Esophagus muscularis mucosa (tissue), 4 donors: ENCODE measurements at regions not wholly inside any gene's neighbourhood (a gene's known extent, or its start where the extent isn't known, plus 50 kb on each side); places are given as distances from the start of the nearest gene placed in this dataset.

Experiments
- DNase-seq: peaks from one replicate; pipeline ENCODE4 v3.0.0-alpha.2; 2017; ENCODE audit errors: extremely low spot score
- H3K27ac ChIP-seq, 4 donors: fragments of 200-600 bp; sonication (generic); replicated peaks in 1 of 4; 1 replicate in 3 of 4; 2 replicates in 1 of 4; pipeline ENCODE4 v1.5.1; 2016 to 2019; ENCODE audit warnings: mild to moderate bottlenecking in 1 of 4
- H3K27me3 ChIP-seq, 4 donors: fragments of 200-600 bp; sonication (generic); one replicate each; pipeline versions ENCODE4 v1.5.1 to v1.6.0; 2016 to 2019
- H3K36me3 ChIP-seq, 4 donors: fragments of 200-600 bp; sonication (generic); one replicate each; pipeline ENCODE4 v1.5.1; 2016 to 2019
- H3K4me1 ChIP-seq, 4 donors: fragments of 200-600 bp; sonication (generic); one replicate each; pipeline ENCODE4 v1.5.1; 2016 to 2019
- H3K4me3 ChIP-seq, 4 donors: fragments of 200-600 bp; sonication (generic); 1 replicate in 2 of 4; 2 replicates in 2 of 4; pipeline ENCODE4 v1.5.1; 2016 to 2019; ENCODE audit warnings: mild to moderate bottlenecking in 4 of 4, moderate library complexity in 1 of 4
- H3K9me3 ChIP-seq, 4 donors: fragments of 200-600 bp; sonication (generic); 1 replicate in 3 of 4; 2 replicates in 1 of 4; pipeline ENCODE4 v1.5.1; 2016 to 2019
- EP300 ChIP-seq: sonication (generic); formaldehyde crosslinking; IDR thresholded peaks from one replicate; pipeline ENCODE4 v1.6.1; 2017; ENCODE audit warnings: antibody characterized with exemption
- POLR2A ChIP-seq: fragments of 450-650 bp; IDR thresholded peaks from one replicate; pipeline ENCODE4 v1.6.1; 2017; ENCODE audit warnings: antibody characterized with exemption, moderate library complexity, mild to moderate bottlenecking, low read depth
- POLR2AphosphoS5 ChIP-seq, 2 donors: sonication (generic); formaldehyde crosslinking; IDR thresholded peaks; one replicate each; pipeline ENCODE4 v1.6.1; 2017; ENCODE audit warnings: antibody characterized with exemption in 2 of 2
- WGBS: methylation state at CpG from one replicate; pipeline ENCODE4 v1.1.5; 2018; 5-methylcytosine and 5-hydroxymethylcytosine counted together
- intact Hi-C: fragments of 100-400 bp; cut with DNase I; formaldehyde crosslinking; loops from one replicate; pipeline ENCODE4 v1.15.1; 2023
- TF ChIP-seq, protein P1 (sequence below), 3 experiments: fragments of 200-600 bp in 2 of 3; fragments of 450-650 bp in 1 of 3; sonication (generic) in 2 of 3; IDR thresholded peaks; one replicate each; pipeline ENCODE4 v1.5.1; 2017 to 2019; ENCODE audit warnings: antibody characterized with exemption in 3 of 3, mild to moderate bottlenecking in 2 of 3, moderate library complexity in 1 of 3

- H3K36me3 ChIP-seq, result no peaks in the 10 kb centered on the region
- no peak for DNase-seq
- WGBS, result 84% methylated on average over 3 of the region's 3 CpGs
- H3K27ac ChIP-seq, result no peak overlapping the region
- intact Hi-C loops, result no loop called here
- TF ChIP-seq EP300, result no peak
- TF ChIP-seq POLR2A, result no peak
- TF ChIP-seq, protein P1, sequence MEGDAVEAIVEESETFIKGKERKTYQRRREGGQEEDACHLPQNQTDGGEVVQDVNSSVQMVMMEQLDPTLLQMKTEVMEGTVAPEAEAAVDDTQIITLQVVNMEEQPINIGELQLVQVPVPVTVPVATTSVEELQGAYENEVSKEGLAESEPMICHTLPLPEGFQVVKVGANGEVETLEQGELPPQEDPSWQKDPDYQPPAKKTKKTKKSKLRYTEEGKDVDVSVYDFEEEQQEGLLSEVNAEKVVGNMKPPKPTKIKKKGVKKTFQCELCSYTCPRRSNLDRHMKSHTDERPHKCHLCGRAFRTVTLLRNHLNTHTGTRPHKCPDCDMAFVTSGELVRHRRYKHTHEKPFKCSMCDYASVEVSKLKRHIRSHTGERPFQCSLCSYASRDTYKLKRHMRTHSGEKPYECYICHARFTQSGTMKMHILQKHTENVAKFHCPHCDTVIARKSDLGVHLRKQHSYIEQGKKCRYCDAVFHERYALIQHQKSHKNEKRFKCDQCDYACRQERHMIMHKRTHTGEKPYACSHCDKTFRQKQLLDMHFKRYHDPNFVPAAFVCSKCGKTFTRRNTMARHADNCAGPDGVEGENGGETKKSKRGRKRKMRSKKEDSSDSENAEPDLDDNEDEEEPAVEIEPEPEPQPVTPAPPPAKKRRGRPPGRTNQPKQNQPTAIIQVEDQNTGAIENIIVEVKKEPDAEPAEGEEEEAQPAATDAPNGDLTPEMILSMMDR (IDR thresholded peaks at IDR 0.05), result no peak
- no peak for TF ChIP-seq POLR2AphosphoS5 (IDR thresholded peaks at IDR 0.05)
- peaks cover 0 to 5% (median 0%) of the 10 kb centered on the region in 4 donors for H3K9me3 ChIP-seq
- no peak overlapping the region for H3K4me3 ChIP-seq
- no peaks in the 10 kb centered on the region for H3K27me3 ChIP-seq
- no peaks in the 10 kb centered on the region for H3K4me1 ChIP-seq
Measured at GRCh38 chr1:187549540-187549939, 720.8 kb downstream of the PLA2G4A start.

DNA sequence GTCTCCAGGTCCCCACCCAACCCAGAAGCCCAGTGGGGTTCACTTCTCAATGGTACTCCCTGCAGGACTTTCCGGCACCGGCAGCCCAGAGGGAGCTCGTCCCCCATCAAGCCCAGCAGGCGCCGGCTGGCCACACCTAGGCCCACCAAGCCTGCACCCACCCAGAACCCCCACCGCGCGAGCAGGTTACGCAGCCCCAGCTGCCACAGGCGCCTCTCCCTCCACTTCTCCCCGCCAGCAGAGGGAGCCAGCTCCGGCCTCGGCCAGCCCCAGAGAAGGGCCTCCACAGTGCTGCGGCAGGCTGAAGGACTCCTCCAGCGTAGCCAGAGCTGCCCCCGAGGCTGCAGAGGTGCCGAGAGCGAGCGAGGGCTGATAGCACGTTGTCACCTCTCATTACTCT is 722.3 kb downstream of the PLA2G4A start:
- DNase-seq, result no peak
- intact Hi-C loops, result no loop called here
- WGBS, result 87% methylated on average over 3 of the region's 20 CpGs
- H3K4me1 ChIP-seq, result no peaks in the 10 kb centered on the region
- H3K4me3 ChIP-seq, result no peak overlapping the region
- H3K36me3 ChIP-seq, result no peaks in the 10 kb centered on the region
- no peak overlapping the region for H3K27ac ChIP-seq
- no peaks in the 10 kb centered on the region for H3K27me3 ChIP-seq
- peaks cover 0 to 5% (median 0%) of the 10 kb centered on the region in 4 donors for H3K9me3 ChIP-seq
- TF ChIP-seq POLR2AphosphoS5 (IDR thresholded peaks at IDR 0.05) (no peak), EP300 (no peak), POLR2A (no peak)
- TF ChIP-seq, protein P1 (IDR thresholded peaks at IDR 0.05), result no peak

DNA sequence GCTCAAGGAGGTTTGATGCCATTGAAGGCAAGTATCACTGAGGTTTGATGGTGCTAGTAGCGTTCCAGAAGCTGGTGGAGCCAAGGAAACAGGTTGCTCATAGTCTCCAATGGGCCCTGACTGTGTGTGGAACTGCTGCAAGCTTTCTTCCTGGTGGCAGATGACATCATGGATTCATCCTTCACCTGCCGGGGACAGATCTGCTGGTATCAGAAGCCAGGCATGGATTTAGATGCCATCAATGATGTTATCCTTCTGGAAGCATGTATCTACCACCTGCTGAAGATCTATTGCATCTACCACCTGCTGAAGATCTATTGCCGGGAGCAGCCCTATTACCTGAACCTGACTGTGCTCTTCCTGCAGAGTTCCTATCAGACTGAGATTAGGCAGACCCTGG is 734.4 kb downstream of the PLA2G4A start:
- intact Hi-C loops, result no loop called here
- H3K9me3 ChIP-seq, result no peaks in the 10 kb centered on the region
- no peaks in the 10 kb centered on the region for H3K27me3 ChIP-seq
- no peaks in the 10 kb centered on the region for H3K36me3 ChIP-seq
- no peak overlapping the region for H3K27ac ChIP-seq
- no peak for DNase-seq
- H3K4me3 ChIP-seq, result no peak overlapping the region
- H3K4me1 ChIP-seq, result no peaks in the 10 kb centered on the region
- no peak for TF ChIP-seq EP300
- no peak for TF ChIP-seq POLR2A
- no peak for TF ChIP-seq POLR2AphosphoS5 (IDR thresholded peaks at IDR 0.05)
- TF ChIP-seq, protein P1 (IDR thresholded peaks at IDR 0.05), result no peak
- WGBS, result 81% methylated on average over 3 of the region's 3 CpGs

DNA sequence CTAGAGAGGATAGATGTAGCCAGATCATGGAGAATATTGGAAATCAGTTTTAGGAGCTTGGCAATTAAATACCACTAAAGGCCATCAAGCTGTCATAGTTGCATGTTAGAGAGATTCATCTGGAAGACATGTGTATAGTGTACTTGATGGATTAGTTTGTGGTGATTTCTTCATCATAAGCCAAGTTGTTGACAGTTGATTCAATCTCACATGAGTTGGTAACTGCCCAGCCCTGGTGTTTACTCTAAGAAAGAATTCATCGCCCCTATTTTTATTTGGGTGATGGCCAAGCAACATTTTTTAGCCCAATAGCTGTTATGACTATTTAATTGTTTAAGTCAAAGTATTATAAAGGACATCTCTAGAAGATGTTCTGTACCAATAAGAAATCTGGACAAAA is 737.6 kb downstream of the PLA2G4A start:
- H3K27ac ChIP-seq, result no peak overlapping the region
- no peaks in the 10 kb centered on the region for H3K4me1 ChIP-seq
- H3K27me3 ChIP-seq, result no peaks in the 10 kb centered on the region
- H3K4me3 ChIP-seq, result no peak overlapping the region
- DNase-seq, result no peak
- H3K9me3 ChIP-seq, result no peaks in the 10 kb centered on the region
- no peaks in the 10 kb centered on the region for H3K36me3 ChIP-seq
- 73% methylated on average over 1 of the region's 1 CpG for WGBS
- intact Hi-C loops, result no loop called here
- TF ChIP-seq, protein P1 (IDR thresholded peaks at IDR 0.05), result no peak
- TF ChIP-seq POLR2AphosphoS5 (IDR thresholded peaks at IDR 0.05) (no peak), EP300 (no peak), POLR2A (no peak)

GRCh38 chr1:187568067-187568466 is 739.3 kb downstream of the PLA2G4A start:
- TF ChIP-seq, protein P1 (IDR thresholded peaks at IDR 0.05), result no peak
- TF ChIP-seq POLR2AphosphoS5 (IDR thresholded peaks at IDR 0.05) (no peak), POLR2A (no peak), EP300 (no peak)
- DNase-seq, result no peak
- no peak overlapping the region for H3K27ac ChIP-seq
- no peaks in the 10 kb centered on the region for H3K4me1 ChIP-seq
- no peaks in the 10 kb centered on the region for H3K9me3 ChIP-seq
- H3K27me3 ChIP-seq, result no peaks in the 10 kb centered on the region
- no peak overlapping the region for H3K4me3 ChIP-seq
- intact Hi-C loops, result no loop called here
- 78% methylated on average over 2 of the region's 2 CpGs for WGBS
- no peaks in the 10 kb centered on the region for H3K36me3 ChIP-seq
